ENCODE measurements at regions not wholly inside any gene's neighbourhood (a gene's known extent, or its start where the extent isn't known, plus 50 kb on each side); places are given as distances from the start of the nearest gene placed in this dataset.

DNA sequence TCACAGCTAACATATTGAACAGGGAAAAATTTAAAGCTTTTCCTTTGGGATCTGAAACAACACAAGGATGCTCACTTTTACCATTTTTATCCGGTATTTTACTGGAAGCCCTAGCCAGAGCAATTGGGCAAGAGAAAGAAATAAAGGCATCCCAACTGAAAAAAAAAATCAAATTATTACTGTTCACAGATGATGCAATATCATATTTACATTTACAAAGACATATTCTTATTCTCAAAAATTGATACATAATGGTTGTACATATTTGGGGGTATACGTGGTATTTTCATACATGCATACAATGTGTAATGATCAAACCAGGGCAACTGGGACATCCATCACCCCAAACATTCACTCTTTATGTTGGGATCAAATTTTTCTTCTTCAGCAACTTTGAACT lies 337.0 kb upstream of the SLC7A11 start:
- TF ChIP-seq, protein P1, sequence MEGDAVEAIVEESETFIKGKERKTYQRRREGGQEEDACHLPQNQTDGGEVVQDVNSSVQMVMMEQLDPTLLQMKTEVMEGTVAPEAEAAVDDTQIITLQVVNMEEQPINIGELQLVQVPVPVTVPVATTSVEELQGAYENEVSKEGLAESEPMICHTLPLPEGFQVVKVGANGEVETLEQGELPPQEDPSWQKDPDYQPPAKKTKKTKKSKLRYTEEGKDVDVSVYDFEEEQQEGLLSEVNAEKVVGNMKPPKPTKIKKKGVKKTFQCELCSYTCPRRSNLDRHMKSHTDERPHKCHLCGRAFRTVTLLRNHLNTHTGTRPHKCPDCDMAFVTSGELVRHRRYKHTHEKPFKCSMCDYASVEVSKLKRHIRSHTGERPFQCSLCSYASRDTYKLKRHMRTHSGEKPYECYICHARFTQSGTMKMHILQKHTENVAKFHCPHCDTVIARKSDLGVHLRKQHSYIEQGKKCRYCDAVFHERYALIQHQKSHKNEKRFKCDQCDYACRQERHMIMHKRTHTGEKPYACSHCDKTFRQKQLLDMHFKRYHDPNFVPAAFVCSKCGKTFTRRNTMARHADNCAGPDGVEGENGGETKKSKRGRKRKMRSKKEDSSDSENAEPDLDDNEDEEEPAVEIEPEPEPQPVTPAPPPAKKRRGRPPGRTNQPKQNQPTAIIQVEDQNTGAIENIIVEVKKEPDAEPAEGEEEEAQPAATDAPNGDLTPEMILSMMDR (IDR thresholded peaks at IDR 0.05; ENCODE audit: low read length): no peak
- TF ChIP-seq EZH2 (optimal IDR thresholded peaks at IDR 0.05; ENCODE audit: low read depth, low read length) (no peak), EZH2phosphoT487 (IDR thresholded peaks at IDR 0.05; ENCODE audit: low read length) (no peak)
